ENCODE measurements at regions not wholly inside any gene's neighbourhood (a gene's known extent, or its start where the extent isn't known, plus 50 kb on each side); places are given as distances from the start of the nearest gene placed in this dataset.

DNA sequence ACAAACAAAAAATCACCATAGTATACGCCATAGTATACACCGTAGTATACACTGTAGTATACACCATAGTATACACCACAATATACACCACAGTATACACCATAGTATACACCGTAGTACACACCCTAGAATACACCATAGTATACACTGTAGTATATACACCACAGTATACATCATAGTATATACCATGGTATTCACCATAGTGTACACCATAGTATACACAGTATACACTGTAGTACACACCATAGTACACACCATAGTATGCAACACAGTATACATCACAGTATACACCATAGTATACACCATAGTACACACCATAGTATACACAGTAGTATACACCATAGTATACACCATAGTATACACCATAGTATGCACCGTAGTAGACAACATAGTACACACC is 157.6 kb upstream of the ADARB2 start:
- TF ChIP-seq, protein P1, sequence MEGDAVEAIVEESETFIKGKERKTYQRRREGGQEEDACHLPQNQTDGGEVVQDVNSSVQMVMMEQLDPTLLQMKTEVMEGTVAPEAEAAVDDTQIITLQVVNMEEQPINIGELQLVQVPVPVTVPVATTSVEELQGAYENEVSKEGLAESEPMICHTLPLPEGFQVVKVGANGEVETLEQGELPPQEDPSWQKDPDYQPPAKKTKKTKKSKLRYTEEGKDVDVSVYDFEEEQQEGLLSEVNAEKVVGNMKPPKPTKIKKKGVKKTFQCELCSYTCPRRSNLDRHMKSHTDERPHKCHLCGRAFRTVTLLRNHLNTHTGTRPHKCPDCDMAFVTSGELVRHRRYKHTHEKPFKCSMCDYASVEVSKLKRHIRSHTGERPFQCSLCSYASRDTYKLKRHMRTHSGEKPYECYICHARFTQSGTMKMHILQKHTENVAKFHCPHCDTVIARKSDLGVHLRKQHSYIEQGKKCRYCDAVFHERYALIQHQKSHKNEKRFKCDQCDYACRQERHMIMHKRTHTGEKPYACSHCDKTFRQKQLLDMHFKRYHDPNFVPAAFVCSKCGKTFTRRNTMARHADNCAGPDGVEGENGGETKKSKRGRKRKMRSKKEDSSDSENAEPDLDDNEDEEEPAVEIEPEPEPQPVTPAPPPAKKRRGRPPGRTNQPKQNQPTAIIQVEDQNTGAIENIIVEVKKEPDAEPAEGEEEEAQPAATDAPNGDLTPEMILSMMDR (IDR thresholded peaks at IDR 0.05): no peak
- no peak for TF ChIP-seq POLR2A (IDR thresholded peaks at IDR 0.05)
